ENCODE measurements at regions not wholly inside any gene's neighbourhood (a gene's known extent, or its start where the extent isn't known, plus 50 kb on each side); places are given as distances from the start of the nearest gene placed in this dataset.

GRCh38 chr15:31474059-31474868, 147.6 kb downstream of the KLF13 start:
- no peak for DNase-seq

GRCh38 chr15:31476236-31476810, 149.7 kb downstream of the KLF13 start:
- no peak for DNase-seq

GRCh38 chr15:31476866-31477265, 150.2 kb downstream of the KLF13 start:
- DNase-seq: no peak

- DNase-seq: no peak
These were observed 150.7 kb downstream of the KLF13 start for GRCh38 chr15:31477301-31477700.

- DNase-seq: no peak
These were observed 151.4 kb downstream of the KLF13 start for GRCh38 chr15:31477851-31478701.

GRCh38 chr15:31478702-31479221, 152.1 kb downstream of the KLF13 start:
- no peak for DNase-seq

- no peak for DNase-seq
These were observed 153.9 kb downstream of the KLF13 start for GRCh38 chr15:31480356-31481025.

GRCh38 chr15:31481142-31481541, 154.5 kb downstream of the KLF13 start:
- DNase-seq: no peak

GRCh38 chr15:31482122-31482922, 155.7 kb downstream of the KLF13 start:
- no peak for DNase-seq

GRCh38 chr15:31483053-31483985, 156.7 kb downstream of the KLF13 start:
- DNase-seq: no peak

- no peak for DNase-seq
These were observed 157.6 kb downstream of the KLF13 start for GRCh38 chr15:31483986-31484951.

- no peak for DNase-seq
These were observed 158.4 kb downstream of the KLF13 start for GRCh38 chr15:31484986-31485385.

- no peak for DNase-seq
These were observed 158.8 kb downstream of the KLF13 start for GRCh38 chr15:31485431-31485830.

- DNase-seq: no peak
These were observed 159.4 kb downstream of the KLF13 start for GRCh38 chr15:31485911-31486461.

- DNase-seq: no peak
These were observed 159.9 kb downstream of the KLF13 start for GRCh38 chr15:31486506-31486905.

GRCh38 chr15:31486906-31487695, 160.5 kb downstream of the KLF13 start:
- no peak for DNase-seq

- no peak for DNase-seq
These were observed 161.3 kb downstream of the KLF13 start for GRCh38 chr15:31487811-31488436.

All from NCI-H2029 (cell line).